ENCODE measurements at regions not wholly inside any gene's neighbourhood (a gene's known extent, or its start where the extent isn't known, plus 50 kb on each side); places are given as distances from the start of the nearest gene placed in this dataset.

DNA sequence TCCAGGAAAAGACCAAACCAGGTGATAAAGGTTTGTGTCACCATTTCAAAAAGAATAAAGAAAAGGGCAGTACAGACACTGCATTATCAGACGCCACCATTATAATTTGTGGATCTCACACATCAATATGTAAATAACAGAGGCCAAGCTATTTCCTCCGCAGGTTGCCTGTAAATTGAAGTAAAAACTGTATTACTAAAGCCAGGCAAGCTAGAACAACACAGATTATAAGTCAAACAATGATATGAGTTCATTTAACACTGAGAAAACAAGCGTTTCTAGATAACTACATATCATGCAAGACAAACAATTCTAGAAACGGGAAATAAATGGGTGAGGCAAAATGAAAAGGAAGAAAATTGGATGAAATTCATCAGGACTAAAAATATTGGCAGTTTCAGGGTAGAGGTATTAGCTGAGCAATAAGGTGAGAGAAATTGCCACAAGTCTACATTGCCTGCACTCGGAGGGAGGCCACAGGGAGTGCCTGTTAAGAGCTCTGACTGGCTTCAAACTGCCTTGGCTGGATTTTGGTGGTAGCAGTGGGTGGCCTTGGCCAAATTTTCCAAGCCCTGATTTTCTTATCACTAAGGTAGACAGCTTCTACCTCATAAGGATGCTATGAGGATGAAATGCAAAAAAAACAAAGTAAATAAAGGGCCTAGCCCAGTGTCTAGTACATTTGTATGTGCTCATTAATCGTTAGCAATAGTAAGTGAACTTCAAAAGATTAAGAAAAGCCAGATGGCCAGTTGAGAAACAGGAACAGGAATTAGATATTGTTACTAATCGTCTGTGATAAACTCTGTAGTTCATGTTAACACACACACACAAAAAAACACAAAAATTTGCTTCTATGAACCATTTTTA is 240.0 kb upstream of the NFE2L3 start:
- no peak for DNase-seq (ENCODE audit: low read depth in 2 of 2)

DNA sequence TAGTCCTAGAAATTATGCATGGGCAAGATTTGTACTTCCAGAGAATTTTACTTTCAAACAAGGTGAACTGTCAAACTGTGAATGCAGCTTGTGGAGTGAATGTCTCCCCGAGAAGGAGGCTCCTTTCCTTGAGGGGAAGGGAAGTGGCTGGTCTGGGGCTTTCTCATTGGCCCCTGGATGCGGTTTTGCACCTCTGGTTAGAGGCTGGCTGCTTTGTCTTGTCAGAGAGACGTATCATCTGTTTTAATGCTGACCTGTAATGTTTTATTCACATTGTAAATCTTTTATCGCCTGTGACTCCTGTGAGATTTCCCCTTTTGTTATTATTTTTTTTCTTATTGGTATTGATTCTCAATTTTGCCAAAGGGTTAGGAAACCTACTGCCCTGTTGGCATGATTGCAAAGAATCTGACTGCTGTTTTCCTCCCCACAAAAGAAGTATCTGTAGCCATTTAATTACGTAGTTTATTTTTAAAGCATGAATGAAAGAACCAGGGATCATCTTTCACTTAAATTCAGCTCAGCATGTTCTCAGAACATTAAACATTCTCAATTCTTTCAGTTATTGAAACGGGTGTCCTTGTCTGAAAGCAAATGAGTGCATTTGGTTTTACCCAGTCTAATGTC is 238.3 kb upstream of the NFE2L3 start:
- DNase-seq (ENCODE audit: low read depth in 2 of 2): no peak

DNA sequence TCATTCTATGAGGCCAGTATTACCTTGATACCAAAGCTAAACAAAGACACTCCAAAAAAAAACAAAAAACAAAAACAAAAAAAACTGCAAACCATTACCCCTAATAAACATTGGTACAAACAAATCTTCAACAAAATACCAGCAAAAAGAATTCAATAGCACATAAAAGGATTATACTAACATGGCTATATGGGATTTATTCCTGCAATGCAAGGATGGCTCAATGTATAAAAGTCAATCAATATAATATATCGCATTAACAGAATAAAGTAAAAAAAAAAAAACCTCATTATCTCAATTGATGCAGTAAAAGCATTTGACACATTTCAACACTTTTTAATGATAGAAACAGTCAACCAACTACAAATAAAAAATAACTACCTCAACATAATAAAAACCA is 233.3 kb upstream of the NFE2L3 start:
- no peak for DNase-seq (ENCODE audit: low read depth in 2 of 2)

DNA sequence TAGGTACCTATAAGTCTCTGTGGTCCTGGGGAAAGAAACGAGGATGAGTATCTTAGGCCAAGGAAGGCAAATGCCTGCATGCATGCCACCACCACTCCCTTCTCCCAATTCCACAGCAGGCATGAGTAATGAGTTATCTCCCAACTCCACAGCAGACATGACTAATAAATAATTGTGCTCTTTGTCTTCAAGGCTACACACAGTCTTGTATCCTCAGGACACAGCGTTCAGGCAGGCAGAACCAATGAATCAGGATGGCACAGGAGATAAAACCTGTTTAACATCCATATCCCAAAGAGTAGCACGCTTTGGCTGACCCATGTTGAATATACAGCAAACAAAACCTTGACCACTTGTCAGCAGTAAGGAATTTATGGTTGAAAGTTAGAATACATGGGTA is 229.7 kb upstream of the NFE2L3 start:
- DNase-seq (ENCODE audit: low read depth in 2 of 2): no peak

DNA sequence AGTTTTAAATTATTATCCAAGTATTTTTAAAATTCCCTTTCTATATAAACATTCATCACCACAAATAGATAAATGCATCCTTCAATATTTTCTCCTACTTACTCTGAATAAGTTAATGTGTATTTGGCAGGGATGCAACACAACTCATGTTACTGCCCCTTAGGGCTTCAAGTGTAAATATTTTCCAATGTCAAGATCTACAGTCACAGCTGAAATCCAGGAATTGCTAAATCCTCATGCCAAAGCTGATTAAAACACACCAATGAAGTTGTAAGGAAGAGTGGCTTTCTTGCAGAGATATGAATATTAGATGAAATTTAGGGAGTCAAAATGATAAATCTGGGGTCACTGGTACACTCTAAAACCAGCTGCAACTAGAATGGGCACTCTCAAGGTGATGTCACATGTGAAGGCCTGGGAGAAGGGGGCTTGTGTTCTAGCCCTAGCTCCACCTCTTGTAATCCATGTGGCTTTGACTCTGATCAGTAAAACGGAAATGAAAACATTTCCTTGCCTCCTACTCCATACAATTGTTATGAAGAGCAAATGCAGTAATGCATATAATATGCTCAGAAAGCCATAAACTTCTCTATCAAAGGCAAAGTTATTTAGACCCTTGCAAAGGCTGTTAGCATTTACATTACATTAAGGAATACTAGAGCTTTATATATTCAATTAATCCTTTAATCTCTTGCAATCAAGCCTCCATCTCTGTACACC is 228.1 kb upstream of the NFE2L3 start:
- DNase-seq (ENCODE audit: low read depth in 2 of 2): no peak

DNA sequence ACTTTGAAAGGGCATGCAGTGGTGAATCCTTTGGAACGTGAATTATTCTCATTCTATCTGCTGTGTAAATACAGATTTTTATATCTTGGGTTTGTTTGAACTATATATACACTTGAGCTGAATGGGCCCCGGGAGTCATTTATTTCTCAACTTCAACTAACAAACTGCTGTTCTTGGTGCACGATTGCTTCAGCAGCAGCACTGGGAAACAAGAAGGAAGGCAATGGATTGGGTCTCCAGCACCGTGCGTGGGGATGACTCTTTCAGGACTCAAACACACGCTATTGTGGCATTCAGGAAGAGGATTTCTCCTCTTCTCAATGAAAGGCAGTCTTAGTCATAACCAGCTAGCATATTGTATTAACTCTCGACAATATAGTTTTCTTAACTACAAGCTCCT is 226.0 kb upstream of the NFE2L3 start:
- DNase-seq (ENCODE audit: low read depth in 2 of 2): no peak

DNA sequence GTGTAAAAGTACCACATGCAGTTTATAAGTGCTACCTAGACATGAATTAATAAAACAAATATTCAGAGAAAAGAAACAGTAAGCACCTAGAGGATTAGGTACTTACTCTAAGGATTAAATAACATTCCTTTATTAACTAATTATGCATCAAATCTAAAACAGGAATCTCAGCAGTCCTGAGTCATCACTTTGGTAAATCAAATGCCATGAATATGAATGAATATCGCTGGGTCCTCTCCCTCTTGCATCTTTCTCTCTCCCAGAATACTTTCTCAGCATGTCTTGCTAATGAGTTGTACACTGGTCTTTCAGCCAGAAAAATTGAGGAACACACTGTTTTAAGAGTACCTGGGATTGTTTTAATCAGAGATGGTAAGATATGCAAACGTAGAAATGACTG is 225.5 kb upstream of the NFE2L3 start:
- no peak for DNase-seq (ENCODE audit: low read depth in 2 of 2)

DNA sequence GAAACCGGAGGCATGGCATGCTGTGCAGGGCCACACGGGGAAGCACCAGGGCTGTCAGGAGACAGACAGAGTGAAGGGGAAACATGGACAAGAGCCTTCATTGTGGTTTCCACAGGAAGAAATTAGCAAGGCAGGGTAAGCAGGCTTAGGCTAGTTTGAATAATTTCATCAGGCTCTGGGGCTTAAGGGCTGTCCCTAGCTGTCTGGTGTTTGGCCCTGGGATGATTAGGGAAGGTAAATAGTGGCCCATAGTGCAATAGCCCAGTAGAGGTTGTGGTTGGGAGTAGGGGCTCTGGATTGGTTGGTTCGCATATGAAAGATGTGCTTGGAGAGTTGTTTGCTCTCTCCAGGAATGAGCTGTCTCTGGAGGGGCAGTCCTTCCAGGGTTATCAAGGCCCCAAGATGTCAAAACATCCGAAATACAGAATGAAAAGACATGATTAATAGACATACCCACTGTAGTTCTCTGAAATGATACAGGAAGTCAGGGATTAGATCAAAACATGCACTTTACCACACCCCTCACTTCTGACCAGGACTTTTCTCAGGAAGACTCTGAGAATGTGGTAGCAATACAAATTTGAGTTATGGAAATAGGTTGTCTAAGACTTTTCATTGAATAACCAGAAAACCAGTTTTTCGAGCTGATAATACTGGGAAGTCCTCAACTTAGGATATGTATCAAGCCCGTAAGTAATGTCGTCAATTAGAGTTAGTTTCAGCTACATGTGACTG is 224.9 kb upstream of the NFE2L3 start:
- no peak for DNase-seq (ENCODE audit: low read depth in 2 of 2)

DNA sequence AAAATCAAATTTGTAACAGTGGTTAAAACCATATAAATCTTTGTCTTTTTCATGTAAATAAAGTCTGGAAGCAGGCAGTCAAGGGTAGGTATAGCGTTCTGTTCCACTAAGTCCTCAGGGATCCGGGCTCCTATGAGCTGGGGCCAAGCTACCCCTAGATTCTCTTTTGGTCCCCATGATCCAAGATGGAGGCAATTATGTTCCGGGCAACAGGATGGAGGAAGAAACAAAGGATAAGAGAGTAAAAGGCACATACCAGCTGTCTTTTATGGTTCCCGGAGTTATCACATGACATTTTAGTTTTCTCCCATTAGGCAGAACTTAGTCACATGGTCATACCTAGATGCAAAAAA is 224.4 kb upstream of the NFE2L3 start:
- no peak for DNase-seq (ENCODE audit: low read depth in 2 of 2)

DNA sequence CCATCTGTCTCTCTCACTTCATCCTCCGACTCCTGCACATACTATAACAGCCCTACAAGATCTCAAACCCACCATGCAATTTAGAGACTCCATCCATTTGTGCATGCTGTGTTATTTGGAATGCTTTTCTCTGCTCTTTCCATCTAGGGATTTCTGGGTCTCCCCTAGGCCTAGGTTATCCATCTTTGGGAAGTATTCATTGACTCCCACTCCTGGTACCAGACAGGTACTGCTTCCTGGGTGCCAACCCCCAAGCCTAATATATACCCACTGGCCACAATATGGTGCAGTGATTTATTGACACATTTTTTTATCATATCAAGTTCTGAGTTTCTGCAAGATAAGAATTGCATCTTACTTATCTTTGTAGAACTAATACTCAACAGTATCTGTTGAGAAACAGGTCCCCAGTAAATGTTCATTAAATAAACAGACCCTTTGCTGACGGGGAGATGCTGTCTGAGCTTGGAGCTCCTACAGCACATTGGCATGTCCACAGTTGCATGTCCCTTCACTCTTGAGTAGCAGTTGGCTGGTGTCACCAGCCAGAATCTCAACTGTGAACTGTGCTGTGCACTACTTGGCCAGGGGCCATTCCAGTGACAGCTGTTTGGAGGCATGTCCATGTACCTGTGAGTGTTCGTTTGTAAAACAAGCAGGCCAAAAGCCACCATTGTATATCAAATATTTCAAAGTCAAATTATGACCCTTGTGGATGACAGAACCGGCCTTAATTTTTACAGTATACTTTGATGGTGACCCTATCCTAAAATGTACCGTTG is 223.3 kb upstream of the NFE2L3 start:
- no peak for DNase-seq (ENCODE audit: low read depth in 2 of 2)

DNA sequence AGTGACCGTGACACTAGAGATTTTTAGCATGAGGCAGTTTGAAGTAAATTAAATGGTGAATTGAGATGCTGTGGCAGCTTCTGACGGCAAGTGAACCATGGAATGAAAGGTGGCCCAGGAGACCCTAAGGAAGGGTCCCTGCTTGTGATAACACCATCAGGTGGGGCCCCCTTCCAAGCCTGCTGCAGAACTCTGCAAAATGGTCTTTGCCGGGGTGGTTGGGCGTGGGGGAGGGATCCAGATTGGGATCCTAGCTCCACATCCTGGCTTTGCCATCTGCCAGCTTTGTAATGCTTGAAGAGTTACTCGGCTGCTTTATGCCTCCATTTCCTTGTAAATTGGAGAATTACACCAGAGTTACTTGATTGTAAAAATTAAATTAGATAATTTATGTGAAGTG is 222.6 kb upstream of the NFE2L3 start:
- no peak for DNase-seq (ENCODE audit: low read depth in 2 of 2)

DNA sequence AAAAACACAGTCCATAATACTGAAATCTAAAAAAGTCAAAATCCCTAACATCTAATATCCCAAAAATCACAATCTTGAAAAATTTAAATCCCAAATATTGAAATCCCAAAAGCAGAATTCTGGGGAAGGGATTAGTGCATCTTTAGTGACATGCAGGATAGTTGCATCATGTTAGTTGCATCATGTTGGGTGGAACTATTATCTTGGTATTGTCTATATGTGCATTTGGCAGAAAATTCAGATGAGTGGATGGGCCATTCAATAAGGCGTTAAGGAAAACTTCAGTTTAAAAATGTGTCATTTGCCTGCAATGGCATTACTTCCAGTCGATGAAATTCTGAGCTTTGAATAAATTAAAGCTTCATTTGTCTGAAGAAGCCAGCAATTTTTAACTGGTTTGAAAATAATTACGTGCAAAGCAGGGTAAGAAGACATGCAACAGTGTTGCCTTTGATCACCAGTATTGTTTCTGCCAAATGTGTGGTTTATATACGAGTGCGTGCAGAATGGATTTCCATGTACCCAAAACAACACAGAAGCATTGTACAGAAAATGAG is 221.4 kb upstream of the NFE2L3 start:
- DNase-seq (ENCODE audit: low read depth in 2 of 2): no peak

DNA sequence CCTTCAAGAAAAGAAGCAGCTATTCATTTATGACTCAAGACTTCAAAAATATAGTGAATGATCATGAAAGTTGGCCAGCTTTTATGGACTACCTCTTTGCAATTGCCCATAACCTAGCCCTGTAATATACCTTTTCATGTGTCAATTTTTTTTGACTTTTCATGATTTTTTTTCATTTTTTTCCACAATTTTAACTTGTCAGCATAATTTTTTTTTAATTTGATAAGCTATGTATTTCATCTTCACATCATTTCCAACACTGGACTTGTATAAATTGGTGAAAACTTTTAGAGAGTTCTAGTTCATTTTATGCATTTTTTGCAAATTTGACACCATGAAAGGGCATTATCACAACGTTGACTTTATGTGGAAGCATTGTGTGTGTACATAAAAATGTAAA is 220.8 kb upstream of the NFE2L3 start:
- no peak for DNase-seq (ENCODE audit: low read depth in 2 of 2)

DNA sequence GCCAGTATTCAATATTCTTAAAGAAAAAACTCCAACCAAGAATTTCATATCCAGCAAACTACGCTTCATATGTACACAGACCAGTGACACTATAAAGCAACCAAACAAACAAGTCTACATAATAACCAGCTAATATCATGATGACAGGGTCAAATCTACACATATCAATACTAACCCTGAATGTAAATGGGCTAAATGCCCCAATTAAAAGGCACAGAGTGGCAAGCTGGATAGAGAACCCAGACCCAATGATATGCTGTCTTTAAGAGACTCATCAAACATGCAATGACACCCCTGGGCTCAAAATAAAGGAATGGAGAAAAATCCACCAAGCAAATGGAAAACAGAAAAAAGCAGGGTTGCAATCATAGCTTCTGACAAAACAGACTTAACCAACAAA is 218.1 kb upstream of the NFE2L3 start:
- DNase-seq (ENCODE audit: low read depth in 2 of 2): no peak

DNA sequence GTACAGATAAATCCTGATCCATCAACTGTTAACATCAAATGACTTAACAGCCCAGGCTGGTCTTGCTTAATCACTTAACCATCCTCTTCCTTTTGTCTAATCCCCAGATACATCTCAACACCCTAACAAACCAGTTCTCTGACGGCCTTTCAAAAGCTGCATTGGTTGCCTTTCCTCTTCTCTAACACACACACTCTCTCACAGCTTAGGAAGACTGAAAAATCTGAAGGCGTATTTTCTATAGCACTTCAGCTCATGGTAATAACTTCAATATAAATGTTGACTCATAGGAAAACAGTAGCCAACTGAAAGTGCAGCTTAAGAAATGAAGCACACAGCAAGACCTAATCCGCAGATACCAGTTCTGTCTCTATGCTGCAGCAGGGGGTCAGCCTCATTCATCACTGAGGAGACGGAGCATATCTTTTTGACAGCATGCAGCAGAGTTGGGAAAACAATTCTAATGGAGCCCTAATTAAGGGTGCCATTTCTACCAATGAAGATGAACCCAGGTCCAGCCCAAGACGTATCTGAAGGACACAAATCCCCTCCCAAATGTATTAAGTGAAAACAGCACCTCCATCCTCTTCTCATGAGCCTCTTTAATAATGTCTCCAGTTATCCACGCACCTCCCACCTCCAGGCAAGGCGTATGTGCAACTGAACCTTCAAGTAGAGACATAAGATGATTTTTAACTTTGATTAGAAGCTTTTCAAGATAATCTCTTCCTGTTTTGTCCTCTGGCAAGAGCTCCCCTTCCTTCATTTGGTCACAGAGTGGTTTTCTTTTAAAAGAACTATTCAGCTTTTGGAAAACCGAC is 211.7 kb upstream of the NFE2L3 start:
- no peak for DNase-seq (ENCODE audit: low read depth in 2 of 2)

DNA sequence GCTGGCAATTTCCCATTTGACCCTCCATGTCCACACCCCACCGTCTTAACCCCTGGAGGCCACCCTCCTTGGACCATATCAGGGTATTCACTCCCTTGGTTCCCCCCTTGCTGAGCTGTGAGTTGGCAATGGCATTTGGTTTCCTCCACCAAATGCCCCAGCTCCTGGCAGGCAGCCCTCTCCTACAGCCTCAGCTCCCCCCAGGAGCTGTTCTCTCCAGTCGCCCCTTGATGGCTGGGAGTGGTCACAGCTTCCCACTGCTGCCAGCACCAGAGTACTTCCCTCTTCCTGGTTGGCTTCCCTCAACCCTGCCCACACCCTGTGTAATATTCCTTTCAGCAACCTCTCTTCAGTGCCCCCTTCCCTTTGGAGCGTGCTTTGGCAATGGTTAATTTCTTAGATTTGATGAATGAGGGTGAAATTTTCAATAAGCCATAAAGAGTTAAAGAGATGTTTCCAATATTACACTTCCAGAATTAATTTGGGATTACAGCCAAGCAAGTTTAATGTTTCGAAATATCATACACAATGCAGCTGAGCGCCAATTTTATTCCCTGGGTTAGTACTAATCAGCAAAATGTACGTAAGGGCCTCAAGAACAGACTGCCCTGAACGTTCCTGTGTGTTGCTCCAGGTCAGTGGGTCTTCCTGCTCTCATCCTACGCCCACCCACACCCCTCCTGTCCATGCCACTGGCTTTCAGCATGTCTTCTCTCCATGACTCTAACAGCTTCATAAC is 207.1 kb upstream of the NFE2L3 start:
- DNase-seq (ENCODE audit: low read depth in 2 of 2): no peak

DNA sequence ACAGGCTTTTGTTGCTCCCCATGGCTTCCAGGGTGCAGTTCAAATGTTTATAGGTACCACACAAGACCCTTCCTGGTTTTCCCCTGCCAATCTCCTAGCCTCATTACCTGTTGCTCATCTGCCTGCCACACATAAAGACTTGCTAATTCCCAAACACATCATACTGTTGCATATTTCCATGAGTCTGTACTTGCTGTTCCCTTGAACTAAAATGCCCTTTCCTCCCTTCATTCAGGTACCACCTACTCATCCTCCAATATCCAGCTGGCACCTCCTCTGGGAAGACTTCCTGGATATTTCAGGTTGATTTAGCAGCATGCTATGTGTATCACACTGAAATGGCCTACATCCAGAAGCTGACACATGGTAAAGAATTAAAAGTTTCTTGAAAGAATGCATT is 206.4 kb upstream of the NFE2L3 start:
- no peak for DNase-seq (ENCODE audit: low read depth in 2 of 2)

DNA sequence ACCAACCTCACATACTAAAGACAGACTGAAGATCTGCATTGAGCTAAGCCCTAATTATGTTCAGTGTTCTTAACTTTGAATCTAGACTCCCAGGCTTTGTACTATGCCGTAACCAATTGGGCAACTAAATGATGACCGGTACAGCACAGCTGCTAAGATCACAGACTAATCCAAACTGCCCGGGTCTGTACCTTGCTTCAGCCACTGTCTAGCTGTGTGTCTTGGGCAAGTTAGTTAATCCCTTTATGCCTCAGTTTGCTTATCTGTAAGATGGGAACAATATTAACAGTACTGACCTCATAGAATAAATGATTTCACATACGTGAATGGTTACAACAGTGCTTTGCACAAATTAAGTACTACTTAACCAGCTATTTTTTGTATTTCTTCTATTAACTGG is 205.8 kb upstream of the NFE2L3 start:
- DNase-seq (ENCODE audit: low read depth in 2 of 2): no peak

DNA sequence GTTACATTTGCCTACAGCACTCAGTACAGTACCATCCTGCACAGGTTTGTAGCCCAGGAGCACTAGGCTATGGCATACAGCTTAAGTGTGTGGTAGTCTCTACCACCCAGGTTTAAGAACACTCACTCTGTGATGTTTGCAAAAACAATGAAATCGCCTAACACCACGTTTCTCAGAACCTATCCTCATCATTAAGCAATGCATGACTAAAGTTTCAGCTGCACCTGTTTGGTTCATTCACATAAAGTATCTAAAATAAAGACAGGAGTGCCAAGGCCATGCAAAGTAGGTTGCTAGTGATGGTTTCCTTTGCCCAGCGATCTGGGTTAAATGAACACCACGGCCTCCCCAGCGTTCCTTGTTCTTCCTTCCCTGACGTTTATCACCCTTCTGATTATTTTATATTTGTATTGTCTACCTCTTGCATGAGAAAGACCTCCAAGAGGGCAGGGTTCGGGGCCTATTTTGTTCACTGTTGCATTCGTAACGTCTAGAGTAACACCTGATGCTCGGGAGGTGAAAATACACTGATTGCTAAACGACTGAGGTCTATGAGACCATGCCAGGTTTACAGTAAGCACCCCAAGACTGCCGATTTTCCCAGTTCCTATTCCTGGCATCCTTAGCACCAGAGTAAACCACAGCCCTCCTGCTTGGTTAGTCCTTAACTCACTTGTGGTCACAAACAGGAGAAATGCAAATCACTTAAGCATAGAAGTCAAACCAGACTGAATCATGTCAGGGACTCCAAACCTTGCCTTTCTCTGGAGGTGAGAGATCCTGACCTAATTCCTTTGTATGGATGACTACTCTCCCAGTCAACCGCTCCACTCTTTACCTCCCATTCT is 204.1 kb upstream of the NFE2L3 start:
- no peak for DNase-seq (ENCODE audit: low read depth in 2 of 2)

All from stimulated activated CD8-positive, alpha-beta memory T cell treated with anti-CD3 and anti-CD28 coated beads, Interleukin-7, amount 100 ng/mL, for 1 hour (primary cell).